Activated CD8-positive, alpha-beta memory T cell treated with anti-CD3 and anti-CD28 coated beads, Interleukin-2, amount 50 U/mL, for 48 hours (primary cell): ENCODE measurements at regions not wholly inside any gene's neighbourhood (a gene's known extent, or its start where the extent isn't known, plus 50 kb on each side); places are given as distances from the start of the nearest gene placed in this dataset.

Experiments
- DNase-seq: peaks from one replicate; pipeline ENCODE4 v3.0.0-alpha.2; 2020

- no peak for DNase-seq
Measured at GRCh38 chr7:33821970-33822369, 83.4 kb upstream of the BMPER start.

DNA sequence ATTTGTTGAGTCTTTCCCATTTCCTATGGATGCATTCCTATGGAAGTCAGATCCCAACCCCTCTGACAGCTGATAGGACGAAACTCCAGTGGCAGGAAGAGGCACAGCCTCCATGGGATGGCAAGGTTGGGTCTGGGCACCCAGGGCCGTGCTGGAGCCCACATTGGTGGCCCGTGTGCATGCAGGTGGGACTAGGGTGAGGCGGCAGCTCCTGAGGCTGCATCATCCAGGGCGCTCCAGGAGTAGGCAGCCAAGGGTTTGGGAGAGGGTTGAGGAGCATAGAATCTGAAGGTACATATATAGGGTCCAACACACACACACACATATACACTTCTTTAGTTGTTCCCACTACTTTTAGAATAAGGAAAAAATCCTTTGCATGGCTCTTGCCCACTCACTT, 81.4 kb upstream of the BMPER start:
- DNase-seq, result no peak

DNA sequence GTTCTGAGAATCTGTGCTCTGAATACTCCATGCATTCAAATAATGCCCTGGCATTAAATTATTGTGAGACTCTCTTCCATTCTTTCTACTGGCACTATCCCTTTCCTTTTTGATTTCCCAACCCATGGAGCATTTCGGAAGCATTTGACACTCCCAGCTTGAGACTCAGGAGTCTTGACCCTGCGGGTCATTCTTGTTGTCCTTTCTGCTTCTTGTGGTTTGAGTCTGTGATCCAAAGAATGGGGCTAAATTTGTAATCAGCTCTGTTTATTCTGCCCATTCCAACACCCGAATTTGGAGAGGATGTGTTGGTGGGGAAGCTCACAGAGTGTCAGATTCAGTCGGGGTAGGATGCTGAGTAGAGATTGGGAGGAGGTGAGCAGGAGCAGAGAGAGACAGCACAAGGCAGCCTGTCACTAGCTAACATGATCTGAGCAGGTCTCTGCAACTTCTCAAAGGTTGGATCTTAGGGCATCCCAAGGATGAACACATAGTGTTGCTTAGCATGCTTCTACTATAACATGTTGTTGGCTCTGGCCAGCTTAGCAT, 80.4 kb upstream of the BMPER start:
- no peak for DNase-seq

- no peak for DNase-seq
Measured at GRCh38 chr7:33825644-33826043, 79.7 kb upstream of the BMPER start.

- DNase-seq, result no peak
Measured at GRCh38 chr7:33829536-33829935, 75.8 kb upstream of the BMPER start.

GRCh38 chr7:33831389-33832141, 73.8 kb upstream of the BMPER start:
- no peak for DNase-seq

DNA sequence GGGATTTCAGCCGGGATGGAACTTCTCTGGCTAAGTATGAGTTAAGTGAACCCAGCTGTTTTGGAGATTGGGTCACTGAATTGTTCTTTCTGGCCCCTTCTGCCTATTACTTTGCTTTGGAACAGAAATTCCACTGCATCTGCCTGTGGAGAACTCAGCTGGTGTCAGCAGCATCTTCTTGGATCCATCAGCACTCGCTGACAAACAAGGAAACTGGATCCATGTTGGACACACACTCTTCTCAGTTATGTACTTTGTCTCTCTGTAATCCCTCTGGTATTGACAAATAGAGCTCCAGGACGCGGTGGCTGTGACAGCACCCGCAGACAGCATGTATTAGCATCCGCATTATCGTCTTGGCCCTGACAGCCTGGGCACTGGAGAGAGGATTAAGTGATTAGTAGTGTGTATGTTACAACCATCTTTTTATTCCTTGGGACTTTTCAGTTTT, 73.0 kb upstream of the BMPER start:
- no peak for DNase-seq

- peak; percentile 62 for DNase-seq
Measured at GRCh38 chr7:33836797-33837355, 68.5 kb upstream of the BMPER start.

GRCh38 chr7:33837356-33837851, 67.9 kb upstream of the BMPER start:
- DNase-seq, result no peak

DNA sequence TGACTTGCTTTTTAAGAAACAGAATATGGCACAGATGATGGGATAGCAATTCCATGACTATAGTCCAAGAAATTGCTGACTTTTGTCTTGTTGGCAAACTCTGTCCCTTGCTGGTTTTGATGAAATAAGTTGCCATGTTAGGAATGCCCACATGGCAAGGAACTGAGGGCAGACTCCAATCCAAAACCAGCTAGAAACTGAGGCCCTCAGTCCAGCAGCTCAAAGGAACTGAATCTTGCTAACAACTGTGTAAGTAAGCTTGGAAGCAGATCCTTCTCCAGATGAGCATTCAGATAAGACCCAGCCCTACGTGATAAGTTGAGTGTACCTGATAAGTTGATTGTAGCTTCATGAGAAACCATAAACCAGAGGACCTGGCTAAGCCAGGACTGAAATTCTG, 64.3 kb upstream of the BMPER start:
- no peak for DNase-seq

DNA sequence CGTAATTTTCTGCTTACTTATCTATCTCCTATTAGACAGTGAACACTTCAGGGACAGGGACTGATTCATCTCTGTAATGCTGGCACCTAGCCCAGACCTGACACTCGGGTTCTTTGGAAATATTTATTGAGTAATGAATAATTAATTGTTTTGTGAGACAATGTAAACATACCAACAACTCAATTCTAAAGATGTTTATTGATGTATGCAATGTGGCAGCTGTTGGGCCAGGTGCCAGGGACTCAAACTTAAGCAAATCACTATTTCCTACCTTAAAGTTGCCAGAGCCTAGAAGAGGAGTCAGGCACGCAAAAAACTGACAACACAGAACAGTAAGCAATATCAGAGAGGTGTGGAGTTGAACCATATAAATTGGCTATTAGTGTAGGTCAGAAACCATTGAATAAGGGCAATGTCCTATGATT, 63.6 kb upstream of the BMPER start:
- no peak for DNase-seq

- DNase-seq, result no peak
Measured at GRCh38 chr7:33842150-33842549, 63.2 kb upstream of the BMPER start.

- DNase-seq, result no peak
Measured at GRCh38 chr7:33845991-33846509, 59.3 kb upstream of the BMPER start.

GRCh38 chr7:33849004-33849403, 56.3 kb upstream of the BMPER start:
- DNase-seq, result no peak

DNA sequence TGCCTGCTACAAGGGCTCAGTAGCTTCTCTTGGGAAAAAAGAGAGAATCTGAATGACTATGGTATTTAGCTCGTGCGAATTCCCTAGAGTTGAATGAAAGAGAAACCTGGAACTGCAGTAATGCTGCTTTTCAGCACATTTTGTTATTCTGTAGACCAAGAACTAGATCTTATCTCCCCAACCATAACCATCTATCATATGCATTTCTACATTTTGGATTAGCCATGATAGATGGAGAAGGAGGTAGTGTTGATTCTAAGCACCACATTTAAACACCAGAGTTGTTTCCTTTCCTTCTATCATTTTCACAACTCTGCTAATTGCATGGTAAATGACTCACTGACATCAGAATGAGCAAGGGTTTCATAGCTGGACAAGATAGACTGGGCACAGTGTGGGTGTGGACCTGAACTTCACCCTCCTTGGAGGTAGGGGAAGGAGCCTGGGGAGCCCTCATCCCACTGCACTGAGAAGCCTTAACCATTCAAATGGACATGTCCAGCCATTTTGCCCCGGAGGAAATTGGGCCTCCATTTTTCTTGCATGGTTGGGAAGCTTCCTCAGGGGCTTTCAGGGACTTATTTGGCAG, 55.3 kb upstream of the BMPER start:
- DNase-seq, result no peak

- no peak for DNase-seq
Measured at GRCh38 chr7:33850768-33851167, 54.6 kb upstream of the BMPER start.

DNA sequence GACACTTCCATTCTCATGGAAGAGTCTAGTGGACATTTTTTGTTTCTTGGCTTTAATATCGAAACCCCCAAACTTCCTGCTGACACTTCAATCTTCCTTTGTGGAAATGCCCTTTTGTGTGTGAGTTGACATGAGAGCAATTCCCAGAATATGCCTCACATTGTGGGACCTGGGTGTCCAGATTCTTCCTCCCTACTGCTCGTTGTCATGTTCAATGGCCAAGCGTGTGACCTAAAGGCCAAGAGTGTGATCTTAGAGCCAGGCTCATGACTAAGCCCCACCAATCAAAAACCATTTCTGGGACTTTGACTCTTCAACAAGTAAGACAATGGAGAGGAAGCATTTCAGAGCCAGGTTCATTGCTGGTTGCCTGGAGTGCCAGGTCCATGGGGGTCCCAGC, 52.5 kb upstream of the BMPER start:
- DNase-seq, result no peak

- no peak for DNase-seq
Measured at GRCh38 chr7:33853361-33854062, 51.8 kb upstream of the BMPER start.

- DNase-seq, result no peak
Measured at GRCh38 chr7:33854178-33854577, 51.2 kb upstream of the BMPER start.

- no peak for DNase-seq
Measured at GRCh38 chr7:33854801-33855350, 50.5 kb upstream of the BMPER start.
